ENCODE measurements at regions not wholly inside any gene's neighbourhood (a gene's known extent, or its start where the extent isn't known, plus 50 kb on each side); places are given as distances from the start of the nearest gene placed in this dataset.

- no peak overlapping the region for H3K27ac ChIP-seq (ENCODE audit: low read depth in 1 of 2, low read length in 2 of 2)
- no peaks in the 10 kb centered on the region for H3K4me1 ChIP-seq (ENCODE audit: control insufficient read depth in 1 of 2, insufficient read depth in 2 of 2, low read length in 2 of 2)
- Mint-ChIP-seq H3K27me3 (ENCODE audit: low read depth in 3 of 3) (peaks cover 6 to 7% (median 7%) of the 10 kb centered on the region in 3 donors), H3K4me1 (peaks cover 8% of the 10 kb centered on the region), H3K4me3 (no peak overlapping the region), H3K9me3 (peaks cover 1 to 12% (median 6%) of the 10 kb centered on the region in 7 donors), H3K27ac (peak overlapping the region in 1 of 7 donors; percentile 41), H3K36me3 (no peaks in the 10 kb centered on the region)
- no peaks in the 10 kb centered on the region for H3K9me3 ChIP-seq (replicated peaks in 1 of 2; ENCODE audit: control insufficient read depth in 1 of 2, insufficient read depth in 1 of 2, low read length in 2 of 2)
- no peak for DNase-seq
- WGBS (ENCODE audit: insufficient coverage), result no CpG with 5 or more reads among the region's 4 CpGs
- TF ChIP-seq CTCF (IDR thresholded peaks at IDR 0.05), result no peak
- no peaks in the 10 kb centered on the region for H3K79me2 ChIP-seq (ENCODE audit: insufficient read depth, low read length)
- intact Hi-C loops (cut with micrococcal nuclease), result no loop called here
- H3K36me3 ChIP-seq (replicated peaks in 1 of 2; ENCODE audit: control insufficient read depth in 1 of 2, insufficient read depth in 2 of 2, low read length in 2 of 2), result no peaks in the 10 kb centered on the region
- H3K4me3 ChIP-seq (replicated peaks in 1 of 3; ENCODE audit: low read depth in 2 of 3, low read length in 3 of 3), result no peak overlapping the region
- no peak overlapping the region for H3K9ac ChIP-seq (ENCODE audit: insufficient read depth, low read length, poor library complexity, severe bottlenecking)
- no peak overlapping the region for H3K4me2 ChIP-seq (replicated peaks; ENCODE audit: extremely low read depth, low read length, poor library complexity, severe bottlenecking)
- H4K20me1 ChIP-seq (ENCODE audit: insufficient read depth, low read length), result no peaks in the 10 kb centered on the region
- no peak overlapping the region for H2AFZ ChIP-seq (ENCODE audit: insufficient read depth, low read depth, low read length, poor library complexity, severe bottlenecking)
- H3K27me3 ChIP-seq (ENCODE audit: control insufficient read depth in 2 of 2, insufficient read depth in 2 of 2, low read length in 2 of 2), result no peaks in the 10 kb centered on the region
Measured at GRCh38 chr19:30810726-30811125, 438.5 kb downstream of the ZNF536 start.

DNA sequence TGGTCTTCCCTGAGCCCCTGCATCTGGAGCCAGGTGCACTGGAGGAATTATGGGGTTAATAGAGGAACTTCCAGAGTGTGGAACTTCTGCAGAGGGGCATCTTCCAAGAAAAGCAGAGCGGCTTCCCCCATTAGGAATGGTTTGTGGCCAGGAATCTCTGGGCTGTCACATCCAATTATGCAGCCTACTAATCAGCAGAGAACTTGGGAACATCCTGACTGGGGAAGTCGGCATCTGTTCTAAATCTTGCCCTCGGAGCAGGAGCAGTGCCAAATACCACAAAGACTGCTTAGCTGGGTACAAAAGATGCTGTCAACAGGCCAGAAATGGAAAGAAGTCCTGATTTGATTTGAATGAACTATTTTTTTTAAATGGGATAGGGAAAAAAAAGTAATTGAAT lies 435.1 kb downstream of the ZNF536 start:
- Histone ChIP-seq H3K9me3 (replicated peaks in 1 of 2; ENCODE audit: control insufficient read depth in 1 of 2, insufficient read depth in 1 of 2, low read length in 2 of 2) (no peaks in the 10 kb centered on the region), H3K27ac (ENCODE audit: low read depth in 1 of 2, low read length in 2 of 2) (no peak overlapping the region), H3K4me3 (replicated peaks in 1 of 3; ENCODE audit: low read depth in 2 of 3, low read length in 3 of 3) (no peak overlapping the region), H2AFZ (ENCODE audit: insufficient read depth, low read depth, low read length, poor library complexity, severe bottlenecking) (no peak overlapping the region), H3K36me3 (replicated peaks in 1 of 2; ENCODE audit: control insufficient read depth in 1 of 2, insufficient read depth in 2 of 2, low read length in 2 of 2) (no peaks in the 10 kb centered on the region), H3K4me2 (replicated peaks; ENCODE audit: extremely low read depth, low read length, poor library complexity, severe bottlenecking) (no peak overlapping the region), H3K27me3 (ENCODE audit: control insufficient read depth in 2 of 2, insufficient read depth in 2 of 2, low read length in 2 of 2) (no peaks in the 10 kb centered on the region), H3K9ac (ENCODE audit: insufficient read depth, low read length, poor library complexity, severe bottlenecking) (no peak overlapping the region), H4K20me1 (ENCODE audit: insufficient read depth, low read length) (no peaks in the 10 kb centered on the region), H3K4me1 (ENCODE audit: control insufficient read depth in 1 of 2, insufficient read depth in 2 of 2, low read length in 2 of 2) (no peaks in the 10 kb centered on the region), H3K79me2 (ENCODE audit: insufficient read depth, low read length) (no peaks in the 10 kb centered on the region)
- TF ChIP-seq CTCF (IDR thresholded peaks at IDR 0.05), result no peak
- Mint-ChIP-seq H3K27me3 (ENCODE audit: low read depth in 3 of 3) (peaks cover 4 to 6% (median 5%) of the 10 kb centered on the region in 3 donors), H3K4me3 (no peak overlapping the region), H3K9me3 (peaks cover 0 to 10% (median 3%) of the 10 kb centered on the region in 7 donors), H3K36me3 (no peaks in the 10 kb centered on the region), H3K4me1 (peaks cover 16% of the 10 kb centered on the region), H3K27ac (no peak overlapping the region)
- 83% methylated on average over 2 of the region's 3 CpGs for WGBS (ENCODE audit: insufficient coverage)
- intact Hi-C loops (cut with micrococcal nuclease), result no loop called here
- DNase-seq, result no peak
